OCI-LY1 (cell line): ENCODE measurements at regions not wholly inside any gene's neighbourhood (a gene's known extent, or its start where the extent isn't known, plus 50 kb on each side); places are given as distances from the start of the nearest gene placed in this dataset.

Experiments
- H2AFZ ChIP-seq: fragments of 200-600 bp; sonication (generic), shearing (Covaris generic); 2 replicates; pipeline ENCODE4 v1.6.0; 2014; ENCODE audit warnings: antibody characterized with exemption, mild to moderate bottlenecking, low read length
- H3F3A ChIP-seq: fragments of 200-600 bp; sonication (generic), shearing (Covaris generic); 2 replicates; pipeline ENCODE4 v1.6.0; 2014; ENCODE audit warnings: mild to moderate bottlenecking, antibody characterized with exemption, low read length, moderate library complexity; ENCODE audit not compliant: insufficient read depth
- H3K27ac ChIP-seq: fragments of 200-600 bp; sonication (generic); 2 replicates; pipeline ENCODE4 v1.5.1; 2014; ENCODE audit warnings: low read length, mixed run types, mild to moderate bottlenecking, low read depth; ENCODE audit not compliant: poor library complexity, severe bottlenecking
- H3K27me3 ChIP-seq: fragments of 200-600 bp; sonication (generic); 2 replicates; pipeline ENCODE4 v1.6.0; 2014; ENCODE audit warnings: antibody characterized with exemption, mild to moderate bottlenecking, low read length, moderate library complexity; ENCODE audit not compliant: insufficient read depth
- H3K36me3 ChIP-seq: fragments of 200-600 bp; sonication (generic); 2 replicates; pipeline ENCODE4 v1.6.1; 2014; ENCODE audit warnings: mild to moderate bottlenecking, antibody characterized with exemption, low read length, moderate library complexity, mixed read lengths; ENCODE audit not compliant: insufficient read depth
- H3K4me1 ChIP-seq: fragments of 200-600 bp; sonication (generic); 2 replicates; pipeline ENCODE4 v1.5.1; 2014; ENCODE audit warnings: mild to moderate bottlenecking, low read length, moderate library complexity; ENCODE audit not compliant: insufficient read depth, severe bottlenecking
- H3K4me2 ChIP-seq: fragments of 200-600 bp; sonication (generic), shearing (Covaris generic); 2 replicates; pipeline ENCODE4 v1.6.1; 2014; ENCODE audit warnings: low read length
- H3K4me3 ChIP-seq: fragments of 200-600 bp; sonication (generic); 2 replicates; pipeline ENCODE4 v1.5.1; 2014; ENCODE audit warnings: low read length, low read depth, mild to moderate bottlenecking, mixed read lengths; ENCODE audit not compliant: poor library complexity, severe bottlenecking
- H3K79me2 ChIP-seq: fragments of 200-600 bp; shearing (Covaris generic); 2 replicates; pipeline ENCODE4 v1.6.1; 2016; ENCODE audit warnings: mixed run types, low read length, mixed read lengths; ENCODE audit not compliant: insufficient read depth
- H3K9ac ChIP-seq: fragments of 200-600 bp; sonication (generic), shearing (Covaris generic); 2 replicates; pipeline ENCODE4 v1.6.1; 2014; ENCODE audit warnings: mild to moderate bottlenecking, low read length, mixed read lengths
- H3K9me2 ChIP-seq: fragments of 200-600 bp; sonication (generic), shearing (Covaris generic); 2 replicates; pipeline ENCODE4 v1.6.1; 2014; ENCODE audit warnings: low read depth, mild to moderate bottlenecking, low read length, mixed read lengths
- H3K9me3 ChIP-seq: fragments of 200-600 bp; shearing (Covaris generic); 2 replicates; pipeline ENCODE4 v1.6.1; 2014; ENCODE audit warnings: low read length, mixed read lengths
- H4K20me1 ChIP-seq: fragments of 200-600 bp; sonication (generic), shearing (Covaris generic); 2 replicates; pipeline ENCODE4 v1.6.0; 2016; ENCODE audit warnings: mild to moderate bottlenecking, low read length; ENCODE audit not compliant: insufficient read depth
- CTCF ChIP-seq: fragments of 200-600 bp; sonication (generic), shearing (Covaris generic); IDR thresholded peaks from 2 replicates; pipeline ENCODE4 v1.5.1; 2017; ENCODE audit warnings: mild to moderate bottlenecking, antibody characterized with exemption, low read length, moderate library complexity, mixed read lengths
- EZH2 ChIP-seq: fragments of 200-600 bp; sonication (generic), shearing (Covaris generic); IDR thresholded peaks from 2 replicates; pipeline ENCODE4 v1.8.0; 2017; ENCODE audit warnings: borderline replicate concordance, mixed run types, mild to moderate bottlenecking, antibody characterized with exemption, low read length, moderate library complexity, mixed read lengths

GRCh38 chr10:90635111-90635765 is 222.6 kb downstream of the HTR7 start:
- Histone ChIP-seq H3K9me3 (no peaks in the 10 kb centered on the region), H3K36me3 (no peaks in the 10 kb centered on the region), H4K20me1 (no peaks in the 10 kb centered on the region), H3K9me2 (no peaks in the 10 kb centered on the region), H3K4me2 (no peak overlapping the region), H3K79me2 (no peaks in the 10 kb centered on the region), H3K4me1 (no peaks in the 10 kb centered on the region), H3K9ac (no peak overlapping the region), H3K27ac (no peak overlapping the region), H2AFZ (no peak overlapping the region), H3K27me3 (no peaks in the 10 kb centered on the region), H3F3A (no peaks in the 10 kb centered on the region), H3K4me3 (no peak overlapping the region)
- TF ChIP-seq EZH2 (no peak), CTCF (no peak)

- Histone ChIP-seq H3F3A (no peaks in the 10 kb centered on the region), H3K4me2 (no peak overlapping the region), H3K9me3 (no peaks in the 10 kb centered on the region), H2AFZ (no peak overlapping the region), H3K79me2 (no peaks in the 10 kb centered on the region), H3K27me3 (no peaks in the 10 kb centered on the region), H3K4me3 (no peak overlapping the region), H3K9ac (no peak overlapping the region), H3K9me2 (no peaks in the 10 kb centered on the region), H3K27ac (no peak overlapping the region), H3K4me1 (no peaks in the 10 kb centered on the region), H3K36me3 (no peaks in the 10 kb centered on the region), H4K20me1 (no peaks in the 10 kb centered on the region)
- TF ChIP-seq EZH2 (no peak), CTCF (no peak)
These were observed 217.1 kb downstream of the HTR7 start for GRCh38 chr10:90640756-90641155.

GRCh38 chr10:90641731-90642130 is 216.1 kb downstream of the HTR7 start:
- Histone ChIP-seq H3K27me3 (no peaks in the 10 kb centered on the region), H2AFZ (no peak overlapping the region), H3K4me2 (no peak overlapping the region), H3K9me3 (no peaks in the 10 kb centered on the region), H3K79me2 (no peaks in the 10 kb centered on the region), H3F3A (no peaks in the 10 kb centered on the region), H3K36me3 (no peaks in the 10 kb centered on the region), H3K27ac (no peak overlapping the region), H4K20me1 (no peaks in the 10 kb centered on the region), H3K4me3 (no peak overlapping the region), H3K4me1 (no peaks in the 10 kb centered on the region), H3K9me2 (no peaks in the 10 kb centered on the region), H3K9ac (no peak overlapping the region)
- TF ChIP-seq EZH2 (no peak), CTCF (no peak)
